ENCODE measurements at regions not wholly inside any gene's neighbourhood (a gene's known extent, or its start where the extent isn't known, plus 50 kb on each side); places are given as distances from the start of the nearest gene placed in this dataset.

- intact Hi-C loops (cut with DNase I; ENCODE audit: low total_unique reads) = no loop called here
- no peak for TF ChIP-seq POLR2A (IDR thresholded peaks at IDR 0.05)
- TF ChIP-seq, protein P1, sequence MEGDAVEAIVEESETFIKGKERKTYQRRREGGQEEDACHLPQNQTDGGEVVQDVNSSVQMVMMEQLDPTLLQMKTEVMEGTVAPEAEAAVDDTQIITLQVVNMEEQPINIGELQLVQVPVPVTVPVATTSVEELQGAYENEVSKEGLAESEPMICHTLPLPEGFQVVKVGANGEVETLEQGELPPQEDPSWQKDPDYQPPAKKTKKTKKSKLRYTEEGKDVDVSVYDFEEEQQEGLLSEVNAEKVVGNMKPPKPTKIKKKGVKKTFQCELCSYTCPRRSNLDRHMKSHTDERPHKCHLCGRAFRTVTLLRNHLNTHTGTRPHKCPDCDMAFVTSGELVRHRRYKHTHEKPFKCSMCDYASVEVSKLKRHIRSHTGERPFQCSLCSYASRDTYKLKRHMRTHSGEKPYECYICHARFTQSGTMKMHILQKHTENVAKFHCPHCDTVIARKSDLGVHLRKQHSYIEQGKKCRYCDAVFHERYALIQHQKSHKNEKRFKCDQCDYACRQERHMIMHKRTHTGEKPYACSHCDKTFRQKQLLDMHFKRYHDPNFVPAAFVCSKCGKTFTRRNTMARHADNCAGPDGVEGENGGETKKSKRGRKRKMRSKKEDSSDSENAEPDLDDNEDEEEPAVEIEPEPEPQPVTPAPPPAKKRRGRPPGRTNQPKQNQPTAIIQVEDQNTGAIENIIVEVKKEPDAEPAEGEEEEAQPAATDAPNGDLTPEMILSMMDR (IDR thresholded peaks at IDR 0.05) = no peak
- 60 to 68% methylated on average over 2 of the region's 2 CpGs for WGBS, 2 donors
- no peak for DNase-seq (ENCODE audit: low spot score in 2 of 2)
- no peak overlapping the region for H3K4me3 ChIP-seq (ENCODE audit: low read depth, poor library complexity, severe bottlenecking)
These were observed 512.0 kb downstream of the NPIPA7 start for GRCh38 chr16:16890964-16891363.

- TF ChIP-seq POLR2A (IDR thresholded peaks at IDR 0.05) = no peak
- TF ChIP-seq, protein P1 (IDR thresholded peaks at IDR 0.05) = no peak
- no peak overlapping the region for H3K4me3 ChIP-seq (ENCODE audit: low read depth, poor library complexity, severe bottlenecking)
- 66 to 72% methylated on average over 1 of the region's 1 CpG for WGBS, 2 donors
- intact Hi-C loops (cut with DNase I; ENCODE audit: low total_unique reads) = no loop called here
- DNase-seq (ENCODE audit: low spot score in 2 of 2) = no peak
These were observed 525.7 kb downstream of the NPIPA7 start for GRCh38 chr16:16904601-16905000.

DNA sequence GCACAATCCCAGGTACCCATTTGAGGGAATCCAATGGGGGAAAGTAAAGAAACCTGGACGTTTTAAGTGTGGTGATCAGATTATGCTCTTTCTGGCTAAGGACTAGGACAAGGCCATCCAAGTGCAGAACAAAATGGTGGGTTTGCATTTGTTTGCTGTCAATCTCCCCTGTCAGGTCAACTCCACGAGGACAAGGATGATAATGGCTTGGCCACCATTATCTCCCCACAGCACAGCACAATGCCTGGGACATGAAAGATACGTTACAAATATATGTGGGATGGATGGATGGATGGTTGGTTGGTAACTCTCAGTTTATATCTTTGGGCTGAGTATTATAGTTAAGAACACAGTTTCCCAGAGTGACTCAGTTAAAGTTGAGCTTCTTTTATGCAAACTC is 526.9 kb downstream of the NPIPA7 start:
- no peak for DNase-seq (ENCODE audit: low spot score in 2 of 2)
- TF ChIP-seq, protein P1 (IDR thresholded peaks at IDR 0.05) = no peak
- TF ChIP-seq POLR2A (IDR thresholded peaks at IDR 0.05) = no peak
- no peak overlapping the region for H3K4me3 ChIP-seq (ENCODE audit: low read depth, poor library complexity, severe bottlenecking)
- 65 to 77% methylated on average over 3 of the region's 3 CpGs for WGBS, 2 donors
- intact Hi-C loops (cut with DNase I; ENCODE audit: low total_unique reads) = no loop called here

DNA sequence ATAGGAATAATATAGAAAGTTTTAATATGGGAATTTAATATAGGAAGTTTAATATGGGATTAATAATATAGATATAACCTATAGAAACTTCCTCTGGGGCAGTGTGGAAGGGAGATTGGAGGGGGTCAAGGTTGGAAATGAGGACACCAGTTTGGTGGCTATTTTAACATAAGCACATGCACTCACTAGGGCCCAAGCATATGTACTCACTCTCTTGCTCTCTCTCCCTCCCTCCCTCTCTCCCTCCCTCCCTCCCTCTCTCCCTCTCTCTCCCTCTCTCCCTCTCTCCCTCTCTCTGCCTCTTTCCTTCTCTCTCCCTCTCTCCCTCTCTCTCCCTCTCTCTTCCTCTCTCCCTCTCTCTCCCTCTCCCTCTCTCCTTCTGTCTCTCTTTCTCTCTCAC is 528.1 kb downstream of the NPIPA7 start:
- TF ChIP-seq POLR2A (IDR thresholded peaks at IDR 0.05) = no peak
- TF ChIP-seq, protein P1 (IDR thresholded peaks at IDR 0.05) = no peak
- intact Hi-C loops (cut with DNase I; ENCODE audit: low total_unique reads) = no loop called here
- H3K4me3 ChIP-seq (ENCODE audit: low read depth, poor library complexity, severe bottlenecking) = no peak overlapping the region
- no peak for DNase-seq (ENCODE audit: low spot score in 2 of 2)

DNA sequence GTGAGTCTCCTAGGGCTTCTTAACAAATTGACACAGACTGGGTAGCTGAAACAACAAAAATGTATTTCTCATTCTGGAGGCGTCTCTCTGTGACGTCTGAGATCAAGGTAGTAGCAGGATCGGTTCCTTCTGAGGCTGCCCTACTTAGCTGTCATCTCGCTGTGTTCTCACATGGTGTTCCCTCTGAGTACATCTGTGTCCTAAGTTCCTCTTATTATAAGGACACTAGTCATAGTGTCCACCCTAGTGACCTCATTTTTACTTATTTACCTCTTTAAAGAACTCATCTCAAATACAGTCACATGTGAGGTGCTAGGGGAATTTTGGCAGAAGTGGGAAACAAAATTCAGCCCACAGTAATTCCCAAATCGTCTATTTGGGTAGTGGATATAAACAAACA is 529.1 kb downstream of the NPIPA7 start:
- WGBS, 2 donors = 75 to 79% methylated on average over 5 of the region's 5 CpGs
- DNase-seq (ENCODE audit: low spot score in 2 of 2) = no peak
- TF ChIP-seq, protein P1 (IDR thresholded peaks at IDR 0.05) = no peak
- TF ChIP-seq POLR2A (IDR thresholded peaks at IDR 0.05) = no peak
- no peak overlapping the region for H3K4me3 ChIP-seq (ENCODE audit: low read depth, poor library complexity, severe bottlenecking)
- intact Hi-C loops (cut with DNase I; ENCODE audit: low total_unique reads) = no loop called here

DNA sequence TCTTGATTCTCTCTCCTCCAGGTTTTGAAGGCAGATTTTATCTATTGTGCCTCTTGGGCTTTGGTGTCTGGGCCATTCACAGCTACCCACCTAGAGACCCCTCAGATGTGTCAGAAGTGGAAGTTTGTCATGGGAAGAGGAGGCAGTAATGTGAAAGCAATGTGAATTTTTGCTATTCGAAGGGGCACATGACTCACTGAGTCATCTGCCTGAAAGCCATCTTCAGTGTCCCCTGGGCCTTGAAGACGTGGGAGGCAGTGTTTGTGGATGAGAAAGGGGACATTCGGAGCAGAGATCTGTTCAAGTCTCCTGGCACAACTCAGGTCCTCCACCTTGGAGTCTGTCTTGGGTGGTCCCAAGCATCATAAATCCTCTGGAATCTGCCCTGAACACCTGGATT is 530.2 kb downstream of the NPIPA7 start:
- TF ChIP-seq, protein P1 (IDR thresholded peaks at IDR 0.05) = no peak
- TF ChIP-seq POLR2A (IDR thresholded peaks at IDR 0.05) = no peak
- H3K4me3 ChIP-seq (ENCODE audit: low read depth, poor library complexity, severe bottlenecking) = no peak overlapping the region
- 62 to 66% methylated on average over 3 of the region's 3 CpGs for WGBS, 2 donors
- no peak for DNase-seq (ENCODE audit: low spot score in 2 of 2)
- intact Hi-C loops (cut with DNase I; ENCODE audit: low total_unique reads) = no loop called here
